K562 (cell line): ENCODE measurements at regions not wholly inside any gene's neighbourhood (a gene's known extent, or its start where the extent isn't known, plus 50 kb on each side); places are given as distances from the start of the nearest gene placed in this dataset.

Experiments
- CAMTA2 ChIP-seq: fragments of 250-450 bp; sonication (Bioruptor Pico); conservative IDR thresholded peaks from 2 replicates; pipeline ENCODE4 v1.5.1; 2022
- EZH2 ChIP-seq: IDR thresholded peaks from 2 replicates; pipeline ENCODE4 v1.6.1; 2012; ENCODE audit warnings: low read depth, mild to moderate bottlenecking, inconsistent platforms, low read length, borderline replicate concordance
- ILK ChIP-seq: fragments of 450-650 bp; IDR thresholded peaks from 2 replicates; pipeline ENCODE4 v1.6.1; 2016; ENCODE audit warnings: missing genetic modification characterization, low read depth, mild to moderate bottlenecking, missing compliant biosample characterization, moderate library complexity, borderline replicate concordance
- KDM5B ChIP-seq: fragments of 200-600 bp; sonication (generic); IDR thresholded peaks from 2 replicates; pipeline ENCODE4 v1.6.1; 2012; ENCODE audit warnings: low read depth, mild to moderate bottlenecking, moderate library complexity, low read length, control low read depth, inconsistent platforms; ENCODE audit not compliant: insufficient replicate concordance
- KLF16 ChIP-seq: IDR thresholded peaks from 2 replicates; pipeline ENCODE4 v1.6.1; 2016; ENCODE audit warnings: antibody characterized with exemption
- MAFK ChIP-seq: IDR thresholded peaks from 2 replicates; pipeline ENCODE4 v1.6.1; 2011; ENCODE audit warnings: low read length, improper control_type of control experiment
- NR2C2 ChIP-seq, 2 experiments: fragments of 200-800 bp in 1 of 2; sonication (Bioruptor generic) in 1 of 2; sonication (generic) in 1 of 2; formaldehyde crosslinking in 1 of 2; IDR thresholded peaks; 2 replicates each; pipeline versions ENCODE4 v1.6.1 to v1.8.0; 2016 to 2022; ENCODE audit warnings: mild to moderate bottlenecking in 1 of 2, missing compliant biosample characterization in 1 of 2, missing genetic modification characterization in 1 of 2, missing genetic modification reagents in 1 of 2
- POLR2A ChIP-seq: fragments of 450-650 bp; conservative IDR thresholded peaks from 2 replicates; pipeline ENCODE4 v1.6.1; 2016
- POLR2AphosphoS5 ChIP-seq: IDR thresholded peaks from 2 replicates; pipeline ENCODE4 v1.6.1; 2011; ENCODE audit warnings: mild to moderate bottlenecking, low read depth, low read length, moderate library complexity; ENCODE audit not compliant: control insufficient read depth, insufficient read depth
- POLR3A ChIP-seq: IDR thresholded peaks from 2 replicates; pipeline ENCODE4 v1.6.1; 2011; ENCODE audit warnings: borderline replicate concordance, mild to moderate bottlenecking, moderate library complexity; ENCODE audit not compliant: insufficient read length, insufficient read depth; ENCODE audit errors: extremely low read depth
- SMAD1 ChIP-seq: fragments of 150-350 bp; IDR thresholded peaks from 2 replicates; pipeline ENCODE4 v1.6.1; 2014; ENCODE audit warnings: low read length, low read depth; ENCODE audit not compliant: partially characterized antibody
- TF ChIP-seq, protein P1 (sequence below), 3 experiments: IDR thresholded peaks in 2 of 3; conservative IDR thresholded peaks in 1 of 3; 2 replicates each; pipeline ENCODE4 v1.5.1; 2011 to 2012; ENCODE audit warnings: low read length in 3 of 3, mild to moderate bottlenecking in 3 of 3, control low read depth in 2 of 3, improper control_type of control experiment in 1 of 3, inconsistent platforms in 1 of 3, low read depth in 1 of 3, mixed read lengths in 1 of 3, moderate library complexity in 1 of 3; ENCODE audit not compliant: insufficient read depth in 2 of 3
- TF ChIP-seq, protein P2 (sequence below): sonication (generic); formaldehyde crosslinking; IDR thresholded peaks from 2 replicates; pipeline ENCODE4 v1.8.1; 2023; ENCODE audit warnings: mild to moderate bottlenecking, missing genetic modification reagents

DNA sequence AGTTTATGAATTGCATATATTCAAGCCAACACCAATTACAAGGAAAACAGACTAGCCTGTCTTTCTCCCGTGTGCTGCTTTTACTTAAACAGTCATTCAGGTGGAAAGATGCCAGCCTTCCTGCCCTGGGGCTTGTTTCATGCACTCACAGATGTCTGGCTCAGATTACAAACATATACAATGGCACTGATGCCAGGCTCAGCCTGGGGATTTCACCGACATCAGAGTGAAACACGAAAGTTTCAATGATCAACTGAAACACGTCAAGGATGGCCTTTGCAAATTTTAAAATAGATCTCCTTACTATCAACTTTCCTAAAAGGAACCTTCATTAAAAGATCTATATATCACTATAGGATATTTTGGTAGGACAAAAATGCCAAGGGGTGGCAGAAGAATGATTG, 1576.5 kb downstream of the EFNA5 start:
- no peak for TF ChIP-seq POLR2AphosphoS5
- TF ChIP-seq, protein P1, sequence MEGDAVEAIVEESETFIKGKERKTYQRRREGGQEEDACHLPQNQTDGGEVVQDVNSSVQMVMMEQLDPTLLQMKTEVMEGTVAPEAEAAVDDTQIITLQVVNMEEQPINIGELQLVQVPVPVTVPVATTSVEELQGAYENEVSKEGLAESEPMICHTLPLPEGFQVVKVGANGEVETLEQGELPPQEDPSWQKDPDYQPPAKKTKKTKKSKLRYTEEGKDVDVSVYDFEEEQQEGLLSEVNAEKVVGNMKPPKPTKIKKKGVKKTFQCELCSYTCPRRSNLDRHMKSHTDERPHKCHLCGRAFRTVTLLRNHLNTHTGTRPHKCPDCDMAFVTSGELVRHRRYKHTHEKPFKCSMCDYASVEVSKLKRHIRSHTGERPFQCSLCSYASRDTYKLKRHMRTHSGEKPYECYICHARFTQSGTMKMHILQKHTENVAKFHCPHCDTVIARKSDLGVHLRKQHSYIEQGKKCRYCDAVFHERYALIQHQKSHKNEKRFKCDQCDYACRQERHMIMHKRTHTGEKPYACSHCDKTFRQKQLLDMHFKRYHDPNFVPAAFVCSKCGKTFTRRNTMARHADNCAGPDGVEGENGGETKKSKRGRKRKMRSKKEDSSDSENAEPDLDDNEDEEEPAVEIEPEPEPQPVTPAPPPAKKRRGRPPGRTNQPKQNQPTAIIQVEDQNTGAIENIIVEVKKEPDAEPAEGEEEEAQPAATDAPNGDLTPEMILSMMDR (IDR thresholded peaks at IDR 0.05 in 2 of 3, conservative IDR thresholded peaks at IDR 0.05 in 1 of 3; ENCODE audit: insufficient read depth in 2 of 3, low read depth in 1 of 3, low read length in 3 of 3), result no peak
- no peak for TF ChIP-seq POLR2A
- TF ChIP-seq NR2C2 (CRISPR knock-in tag; IDR thresholded peaks at IDR 0.05), result no peak
- TF ChIP-seq NR2C2 (tag; IDR thresholded peaks at IDR 0.05), result no peak
- no peak for TF ChIP-seq SMAD1
- TF ChIP-seq, protein P2, sequence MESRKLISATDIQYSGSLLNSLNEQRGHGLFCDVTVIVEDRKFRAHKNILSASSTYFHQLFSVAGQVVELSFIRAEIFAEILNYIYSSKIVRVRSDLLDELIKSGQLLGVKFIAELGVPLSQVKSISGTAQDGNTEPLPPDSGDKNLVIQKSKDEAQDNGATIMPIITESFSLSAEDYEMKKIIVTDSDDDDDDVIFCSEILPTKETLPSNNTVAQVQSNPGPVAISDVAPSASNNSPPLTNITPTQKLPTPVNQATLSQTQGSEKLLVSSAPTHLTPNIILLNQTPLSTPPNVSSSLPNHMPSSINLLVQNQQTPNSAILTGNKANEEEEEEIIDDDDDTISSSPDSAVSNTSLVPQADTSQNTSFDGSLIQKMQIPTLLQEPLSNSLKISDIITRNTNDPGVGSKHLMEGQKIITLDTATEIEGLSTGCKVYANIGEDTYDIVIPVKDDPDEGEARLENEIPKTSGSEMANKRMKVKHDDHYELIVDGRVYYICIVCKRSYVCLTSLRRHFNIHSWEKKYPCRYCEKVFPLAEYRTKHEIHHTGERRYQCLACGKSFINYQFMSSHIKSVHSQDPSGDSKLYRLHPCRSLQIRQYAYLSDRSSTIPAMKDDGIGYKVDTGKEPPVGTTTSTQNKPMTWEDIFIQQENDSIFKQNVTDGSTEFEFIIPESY (CRISPR knock-in tag), result no peak
- no peak for TF ChIP-seq POLR3A
- no peak for TF ChIP-seq CAMTA2 (CRISPR knock-in tag)
- no peak for TF ChIP-seq KDM5B
- no peak for TF ChIP-seq ILK (tag)
- no peak for TF ChIP-seq KLF16
- no peak for TF ChIP-seq EZH2
- no peak for TF ChIP-seq MAFK
